ENCODE measurements at regions not wholly inside any gene's neighbourhood (a gene's known extent, or its start where the extent isn't known, plus 50 kb on each side); places are given as distances from the start of the nearest gene placed in this dataset.

DNA sequence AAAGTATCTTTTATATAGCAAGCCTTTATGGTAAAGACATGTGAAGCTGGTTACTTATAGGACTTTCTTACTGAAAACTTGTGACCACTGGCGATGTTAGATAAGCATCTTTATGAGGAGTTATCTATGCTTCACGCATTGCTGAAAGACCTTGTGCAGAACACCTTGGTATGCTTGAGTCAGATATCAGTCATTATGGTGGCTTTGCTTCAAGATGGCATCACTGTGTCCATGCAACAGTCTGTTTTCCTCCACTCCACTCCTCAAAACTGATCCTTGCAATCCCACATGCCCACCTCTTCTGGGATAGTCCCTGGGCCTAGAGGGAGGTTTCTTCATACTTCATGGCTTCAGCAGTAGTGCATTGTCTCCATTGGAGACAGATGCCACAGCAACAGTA lies 656.3 kb downstream of the ZNF385D start:
- 88 to 97% (median 93%) methylated on average over 2 of the region's 2 CpGs for WGBS, 5 donors
- no peaks in the 10 kb centered on the region for H3K36me3 ChIP-seq
- intact Hi-C loops (cut with DNase I; ENCODE audit: low total_unique reads), result no loop called here
- H3K4me3 ChIP-seq, result no peak overlapping the region
- no peaks in the 10 kb centered on the region for H3K27me3 ChIP-seq (replicated peaks in 1 of 7)
- H3K27ac ChIP-seq, result no peak overlapping the region
- no peak for DNase-seq
- TF ChIP-seq POLR2A (IDR thresholded peaks at IDR 0.05) (no peak), POLR2AphosphoS5 (IDR thresholded peaks at IDR 0.05) (no peak), CTCF (IDR thresholded peaks at IDR 0.05 in 8 of 11, conservative IDR thresholded peaks at IDR 0.05 in 3 of 11) (no peak)
- peaks cover 0 to 3% (median 0%) of the 10 kb centered on the region in 8 donors for H3K9me3 ChIP-seq
- no peaks in the 10 kb centered on the region for H3K4me1 ChIP-seq

DNA sequence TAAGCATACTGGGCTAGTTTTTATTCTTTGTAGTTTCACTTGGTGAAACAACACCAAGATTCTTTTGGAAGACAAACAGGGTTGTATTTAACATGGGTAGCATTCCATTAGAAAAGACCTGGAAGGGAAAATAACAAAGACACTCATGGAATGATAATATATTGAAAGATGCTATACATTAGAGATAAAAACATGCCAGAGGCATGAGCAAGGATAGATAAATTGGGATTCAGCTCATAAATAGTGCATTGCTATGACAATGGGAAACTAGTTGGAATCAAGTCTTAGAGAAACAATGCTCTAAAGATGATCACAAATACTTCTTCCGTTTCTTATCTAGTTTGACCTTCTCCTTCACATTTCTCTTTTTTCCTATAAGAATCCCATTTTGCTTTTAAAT lies 677.4 kb downstream of the ZNF385D start:
- DNase-seq, result no peak
- TF ChIP-seq POLR2AphosphoS5 (IDR thresholded peaks at IDR 0.05) (no peak), CTCF (IDR thresholded peaks at IDR 0.05 in 8 of 11, conservative IDR thresholded peaks at IDR 0.05 in 3 of 11) (no peak), POLR2A (IDR thresholded peaks at IDR 0.05) (no peak)
- Histone ChIP-seq H3K27ac (no peak overlapping the region), H3K27me3 (replicated peaks in 1 of 7) (no peaks in the 10 kb centered on the region), H3K36me3 (no peaks in the 10 kb centered on the region), H3K4me1 (no peaks in the 10 kb centered on the region), H3K4me3 (no peak overlapping the region), H3K9me3 (peaks cover 0 to 19% (median 10%) of the 10 kb centered on the region in 8 donors)
- intact Hi-C loops (cut with DNase I; ENCODE audit: low total_unique reads), result no loop called here
- 76 to 97% (median 93%) methylated on average over 1 of the region's 1 CpG for WGBS, 5 donors

GRCh38 chr3:21067031-21067813 lies 683.8 kb downstream of the ZNF385D start:
- H3K27me3 ChIP-seq (replicated peaks in 1 of 7), result no peaks in the 10 kb centered on the region
- peaks cover 0 to 6% (median 0%) of the 10 kb centered on the region in 8 donors for H3K9me3 ChIP-seq
- no peak for DNase-seq
- TF ChIP-seq POLR2AphosphoS5 (IDR thresholded peaks at IDR 0.05) (no peak), POLR2A (IDR thresholded peaks at IDR 0.05) (no peak), CTCF (IDR thresholded peaks at IDR 0.05 in 8 of 11, conservative IDR thresholded peaks at IDR 0.05 in 3 of 11) (no peak)
- intact Hi-C loops (cut with DNase I; ENCODE audit: low total_unique reads), result no loop called here
- no peaks in the 10 kb centered on the region for H3K4me1 ChIP-seq
- H3K27ac ChIP-seq, result no peak overlapping the region
- 65 to 83% (median 67%) methylated on average over 3 of the region's 3 CpGs for WGBS, 5 donors
- no peak overlapping the region for H3K4me3 ChIP-seq
- H3K36me3 ChIP-seq, result no peaks in the 10 kb centered on the region

- intact Hi-C loops (cut with DNase I; ENCODE audit: low total_unique reads), result no loop called here
- Histone ChIP-seq H3K27me3 (replicated peaks in 1 of 7) (no peaks in the 10 kb centered on the region), H3K4me1 (peaks cover 0 to 3% (median 0%) of the 10 kb centered on the region in 6 donors), H3K27ac (peak overlapping the region in 3 of 8 donors; percentile 11 to 47 (median 35)), H3K4me3 (no peak overlapping the region), H3K36me3 (no peaks in the 10 kb centered on the region), H3K9me3 (peaks cover 0 to 10% (median 0%) of the 10 kb centered on the region in 8 donors)
- 34 to 46% (median 39%) methylated on average over 4 of the region's 4 CpGs for WGBS, 5 donors
- no peak for DNase-seq
- no peak for TF ChIP-seq POLR2A (IDR thresholded peaks at IDR 0.05)
- no peak for TF ChIP-seq CTCF (IDR thresholded peaks at IDR 0.05 in 8 of 11, conservative IDR thresholded peaks at IDR 0.05 in 3 of 11)
- TF ChIP-seq POLR2AphosphoS5 (IDR thresholded peaks at IDR 0.05), result no peak
Observed at GRCh38 chr3:21062831-21063294, 688.1 kb downstream of the ZNF385D start.

Data from spleen (tissue), 11 donors.